WI38 (cell line): ENCODE measurements at regions not wholly inside any gene's neighbourhood (a gene's known extent, or its start where the extent isn't known, plus 50 kb on each side); places are given as distances from the start of the nearest gene placed in this dataset.

ENCODE experiments used
- H3K4me3 ChIP-seq: 2 replicates; pipeline ENCODE4 v1.5.1; 2011; ENCODE audit warnings: low read depth, mild to moderate bottlenecking, control low read depth, low read length
- TF ChIP-seq, protein P1 (sequence below): IDR thresholded peaks from 2 replicates; pipeline ENCODE4 v1.5.1; 2012; ENCODE audit warnings: low read depth, mild to moderate bottlenecking, control low read depth, low read length

GRCh38 chr19:23531976-23532375, 136.7 kb upstream of the ZNF91 start:
- TF ChIP-seq, protein P1, sequence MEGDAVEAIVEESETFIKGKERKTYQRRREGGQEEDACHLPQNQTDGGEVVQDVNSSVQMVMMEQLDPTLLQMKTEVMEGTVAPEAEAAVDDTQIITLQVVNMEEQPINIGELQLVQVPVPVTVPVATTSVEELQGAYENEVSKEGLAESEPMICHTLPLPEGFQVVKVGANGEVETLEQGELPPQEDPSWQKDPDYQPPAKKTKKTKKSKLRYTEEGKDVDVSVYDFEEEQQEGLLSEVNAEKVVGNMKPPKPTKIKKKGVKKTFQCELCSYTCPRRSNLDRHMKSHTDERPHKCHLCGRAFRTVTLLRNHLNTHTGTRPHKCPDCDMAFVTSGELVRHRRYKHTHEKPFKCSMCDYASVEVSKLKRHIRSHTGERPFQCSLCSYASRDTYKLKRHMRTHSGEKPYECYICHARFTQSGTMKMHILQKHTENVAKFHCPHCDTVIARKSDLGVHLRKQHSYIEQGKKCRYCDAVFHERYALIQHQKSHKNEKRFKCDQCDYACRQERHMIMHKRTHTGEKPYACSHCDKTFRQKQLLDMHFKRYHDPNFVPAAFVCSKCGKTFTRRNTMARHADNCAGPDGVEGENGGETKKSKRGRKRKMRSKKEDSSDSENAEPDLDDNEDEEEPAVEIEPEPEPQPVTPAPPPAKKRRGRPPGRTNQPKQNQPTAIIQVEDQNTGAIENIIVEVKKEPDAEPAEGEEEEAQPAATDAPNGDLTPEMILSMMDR, result no peak
- no peak overlapping the region for H3K4me3 ChIP-seq

DNA sequence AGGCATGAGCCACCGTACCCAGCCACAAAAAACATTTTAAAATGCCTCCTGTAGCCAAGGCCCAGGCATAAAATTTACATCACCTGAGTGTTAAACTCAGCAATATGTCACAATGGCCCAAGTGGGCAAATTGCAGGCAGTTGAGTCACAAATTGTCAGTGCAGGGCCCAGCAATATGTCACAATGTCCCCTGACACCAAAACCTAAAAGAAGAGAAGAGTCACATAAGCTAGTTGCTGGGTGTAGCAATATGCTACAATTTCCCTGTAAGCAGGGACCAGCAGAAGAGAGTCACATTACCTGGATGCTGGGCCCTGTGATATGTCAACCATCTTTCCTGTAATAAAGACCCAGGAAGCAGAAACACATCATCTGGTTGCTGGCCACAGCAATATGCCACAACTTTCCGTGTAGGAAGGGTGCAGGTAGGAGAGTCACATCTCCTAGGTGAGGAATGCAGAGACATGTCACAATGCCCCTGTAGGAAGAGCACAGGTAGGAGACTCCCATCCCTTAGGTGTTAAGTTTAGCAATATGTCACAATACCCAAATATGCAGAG, 136.0 kb upstream of the ZNF91 start:
- TF ChIP-seq, protein P1, result no peak
- H3K4me3 ChIP-seq, result no peak overlapping the region

DNA sequence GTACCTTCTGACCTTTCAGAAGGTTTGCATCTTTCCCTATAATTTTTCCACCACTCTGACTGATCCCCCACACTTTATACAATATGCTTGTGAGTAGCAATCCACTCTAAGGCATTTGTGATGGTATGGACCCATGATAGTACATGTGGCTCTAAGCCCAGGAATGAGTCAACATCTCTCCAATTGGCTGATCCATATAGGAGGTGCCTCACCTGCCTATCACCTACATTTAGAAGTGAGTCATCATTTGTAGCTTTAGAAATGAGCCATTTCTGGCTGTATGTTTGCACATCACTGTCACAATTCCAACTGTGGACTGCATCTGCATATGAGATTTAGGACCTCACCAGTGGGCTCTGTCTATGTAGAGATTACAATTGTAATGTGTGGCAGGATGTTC, 133.1 kb upstream of the ZNF91 start:
- H3K4me3 ChIP-seq, result no peak overlapping the region
- TF ChIP-seq, protein P1, result no peak

DNA sequence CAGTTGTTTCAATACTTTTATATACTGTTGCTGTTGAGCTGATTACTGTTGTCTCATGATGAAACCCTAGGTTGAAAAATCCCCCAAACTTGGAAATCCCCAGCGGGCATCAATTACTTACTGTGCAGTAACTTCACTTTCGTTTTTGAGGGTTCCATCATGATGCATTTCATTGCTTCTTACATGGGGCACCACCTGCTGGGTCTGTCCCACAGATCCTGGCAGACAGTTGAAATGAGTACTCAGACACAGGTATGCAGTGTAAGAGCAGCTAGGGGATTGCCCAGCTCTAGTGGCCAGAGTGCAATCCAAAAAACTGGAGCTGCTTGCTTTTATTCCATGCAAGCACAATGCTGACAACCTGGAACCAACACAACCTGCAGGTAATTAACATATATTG, 132.5 kb upstream of the ZNF91 start:
- H3K4me3 ChIP-seq, result no peak overlapping the region
- TF ChIP-seq, protein P1, result no peak

DNA sequence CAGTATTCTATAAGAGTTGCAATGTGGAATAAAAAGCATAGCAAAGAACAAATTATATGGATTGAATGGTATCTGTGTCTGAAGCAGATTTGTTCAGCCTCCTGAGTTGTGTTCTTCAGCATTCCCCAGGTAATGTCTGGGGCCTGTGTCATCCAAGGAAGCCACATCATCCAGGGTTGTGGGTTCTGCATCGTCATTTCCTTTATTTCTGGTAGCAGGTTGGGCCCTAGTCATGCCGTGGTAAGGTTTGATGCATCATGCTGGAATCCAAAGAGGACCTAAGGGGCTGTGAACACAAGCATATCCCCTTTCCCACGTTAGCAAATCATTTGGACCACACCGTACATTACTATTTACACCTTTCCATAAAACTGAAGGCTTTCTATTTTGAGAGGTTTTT, 131.0 kb upstream of the ZNF91 start:
- H3K4me3 ChIP-seq, result no peak overlapping the region
- TF ChIP-seq, protein P1, result no peak

- no peak overlapping the region for H3K4me3 ChIP-seq
- TF ChIP-seq, protein P1, result no peak
These were observed 130.1 kb upstream of the ZNF91 start for GRCh38 chr19:23525276-23525852.

GRCh38 chr19:23523863-23524262, 128.6 kb upstream of the ZNF91 start:
- TF ChIP-seq, protein P1, result no peak

More at GRCh38 chr19:23523863-23524262, 128.6 kb upstream of the ZNF91 start:
- H3K4me3 ChIP-seq, result no peak overlapping the region
